Midbrain (tissue), 1 donor: ENCODE measurements at regions not wholly inside any gene's neighbourhood (a gene's known extent, or its start where the extent isn't known, plus 50 kb on each side); places are given as distances from the start of the nearest gene placed in this dataset.
"Not testable (repeated sequence)": the region's sequence is repeated elsewhere in the genome, so short reads cannot be mapped to it uniquely, and the experiment has no call there.

Experiments used
- DNase-seq: peaks from one replicate; lab custom pipeline; 2025; lab: John Stamatoyannopoulos, UW

GRCh38 chr14:84080944-84081343 lies 1449.0 kb upstream of the FLRT2 start:
- no peak for DNase-seq

- DNase-seq: no peak
Measured at GRCh38 chr14:84084056-84084630, 1445.8 kb upstream of the FLRT2 start.

GRCh38 chr14:84085493-84085892 lies 1444.5 kb upstream of the FLRT2 start:
- DNase-seq: no peak

DNA sequence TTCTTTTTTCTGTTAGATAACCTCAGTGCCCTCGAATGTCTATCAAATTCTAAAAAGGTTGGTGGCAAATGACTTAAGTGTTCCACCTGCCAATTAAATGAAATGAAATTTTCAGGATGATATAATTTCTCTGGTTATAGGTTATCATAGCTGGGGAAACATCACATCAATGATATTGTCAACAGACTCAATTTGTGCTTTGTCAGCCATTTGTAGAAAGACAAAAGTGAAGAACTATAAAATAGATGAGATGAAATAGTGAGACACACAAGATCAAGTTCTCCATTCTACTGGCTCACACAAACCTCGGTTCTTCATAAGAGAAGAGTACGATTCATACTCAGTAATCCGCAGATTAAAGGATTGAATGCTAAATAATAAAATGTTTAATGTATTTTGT lies 1443.2 kb upstream of the FLRT2 start:
- DNase-seq: no peak

DNA sequence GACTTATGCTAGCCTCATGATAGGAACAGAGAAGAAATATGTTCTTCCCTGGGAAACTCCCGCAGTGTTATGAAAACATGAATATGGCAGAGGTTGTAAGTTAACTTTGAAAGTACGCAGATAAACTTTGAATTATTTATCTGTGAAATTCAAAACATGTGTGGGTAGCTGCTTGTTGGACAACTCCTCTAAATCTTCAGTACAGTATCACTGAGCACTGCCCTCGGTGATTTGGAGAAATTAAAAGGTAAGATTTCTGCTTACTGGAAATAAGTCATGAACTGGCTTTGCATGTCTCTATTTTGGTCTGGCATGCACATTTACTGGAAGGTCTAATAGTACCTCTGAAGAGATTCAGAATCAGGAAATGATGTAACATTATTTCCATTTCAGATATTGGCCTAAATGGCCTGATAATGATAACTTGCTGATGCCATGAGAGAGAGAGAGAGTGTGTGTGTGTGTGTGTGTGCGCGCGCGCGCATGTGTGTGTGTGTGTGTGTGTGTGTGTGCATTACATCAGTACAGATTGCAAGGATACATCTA lies 1441.9 kb upstream of the FLRT2 start:
- no peak for DNase-seq

- DNase-seq: no peak
Measured at GRCh38 chr14:84090837-84091236, 1439.1 kb upstream of the FLRT2 start.

- no peak for DNase-seq
Measured at GRCh38 chr14:84095681-84096080, 1434.3 kb upstream of the FLRT2 start.

DNA sequence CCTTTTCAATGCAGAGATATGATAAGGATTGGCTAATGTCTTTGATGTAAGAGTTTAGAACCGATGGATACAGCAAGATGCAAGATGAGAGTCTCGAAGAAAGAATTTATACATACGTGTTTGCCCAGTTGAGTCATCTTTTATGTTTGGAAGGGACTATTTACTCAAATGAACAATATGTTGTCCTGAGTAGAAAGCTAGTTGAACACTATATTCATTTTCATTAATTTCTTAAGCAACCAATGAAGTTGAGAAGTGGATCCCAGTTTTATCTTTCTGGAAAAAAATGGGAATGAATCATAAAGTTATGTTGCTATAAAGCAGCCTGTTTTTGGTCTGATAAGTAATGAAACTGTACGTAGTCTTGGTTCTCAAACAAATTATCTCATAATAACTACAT lies 1431.7 kb upstream of the FLRT2 start:
- DNase-seq: no peak

DNA sequence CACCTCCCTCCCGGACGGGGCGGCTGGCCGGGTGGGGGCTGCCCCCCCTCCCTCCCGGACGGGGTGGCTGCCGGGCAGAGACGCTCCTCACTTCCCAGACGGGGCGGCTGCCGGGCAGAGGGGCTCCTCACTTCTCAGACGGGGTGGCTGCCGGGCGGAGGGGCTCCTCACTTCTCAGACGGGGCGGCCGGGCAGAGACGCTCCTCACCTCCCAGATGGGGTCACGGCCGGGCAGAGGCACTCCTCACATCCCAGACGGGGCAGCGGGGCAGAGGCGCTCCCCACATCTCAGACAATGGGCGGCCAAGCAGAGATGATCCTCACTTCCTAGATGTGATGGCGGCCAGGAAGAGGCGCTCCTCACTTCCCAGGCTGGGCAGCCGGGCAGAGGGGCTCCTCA lies 1430.4 kb upstream of the FLRT2 start:
- DNase-seq: not testable (repeated sequence)

GRCh38 chr14:84107835-84108343 lies 1422.1 kb upstream of the FLRT2 start:
- DNase-seq: no peak

GRCh38 chr14:84108746-84109457 lies 1421.0 kb upstream of the FLRT2 start:
- no peak for DNase-seq

DNA sequence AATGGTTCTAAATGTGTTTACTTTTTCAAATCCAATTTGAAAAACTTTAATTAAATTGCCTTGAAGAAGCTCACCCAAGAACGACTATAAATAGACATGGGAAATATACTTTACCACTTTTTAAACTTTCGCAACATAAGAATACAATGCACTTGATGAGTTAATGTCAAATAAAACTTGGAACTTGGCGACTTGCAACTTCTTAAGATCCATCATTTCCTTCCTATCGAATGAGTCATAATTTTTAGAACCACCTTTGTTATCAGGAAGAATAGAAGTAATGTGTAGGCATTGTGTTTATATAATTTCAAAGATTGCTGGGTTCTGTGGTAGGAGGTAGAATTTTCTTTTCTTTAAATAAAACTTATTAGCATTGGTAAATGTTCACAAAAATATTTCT lies 1417.4 kb upstream of the FLRT2 start:
- DNase-seq: no peak

DNA sequence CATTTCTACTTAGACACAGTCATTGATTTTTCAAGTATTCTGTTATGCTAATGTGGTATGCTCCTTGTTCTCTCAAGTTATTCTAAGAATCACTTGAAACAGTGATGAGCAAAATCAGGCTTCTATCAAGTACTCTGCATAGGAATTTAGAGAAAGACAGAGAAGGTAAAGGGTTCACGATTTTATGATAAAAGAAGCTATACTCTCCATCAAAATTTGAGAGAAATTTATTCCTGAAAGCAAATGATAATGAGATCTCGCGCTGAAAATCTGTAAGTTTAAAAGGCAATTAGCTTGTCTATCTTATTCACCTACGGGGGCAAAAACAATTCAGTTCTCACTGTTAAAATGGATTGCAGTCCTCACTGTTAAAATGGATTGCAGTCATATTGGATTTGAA lies 1404.3 kb upstream of the FLRT2 start:
- no peak for DNase-seq

- DNase-seq: no peak
Measured at GRCh38 chr14:84127495-84127894, 1402.4 kb upstream of the FLRT2 start.

DNA sequence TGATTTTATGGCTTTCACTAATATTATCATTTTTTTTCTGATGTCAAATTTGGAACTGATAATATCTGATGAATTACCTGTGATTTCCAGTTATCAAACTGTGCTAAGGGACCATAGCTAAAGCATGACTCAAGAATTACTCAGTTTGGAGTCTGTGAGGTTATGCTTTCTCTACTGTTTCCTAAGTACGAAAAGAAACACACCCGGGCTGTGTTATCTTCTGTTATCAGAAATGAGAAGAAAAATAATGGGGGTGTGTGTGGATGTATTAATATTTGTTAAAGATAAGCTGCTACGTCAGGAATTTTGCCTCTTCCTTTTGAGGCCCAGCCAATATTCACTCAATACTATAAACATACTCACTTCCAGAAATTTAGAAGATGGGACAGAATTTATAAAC lies 1401.9 kb upstream of the FLRT2 start:
- DNase-seq: no peak

GRCh38 chr14:84129007-84129406 lies 1400.9 kb upstream of the FLRT2 start:
- DNase-seq: peak; percentile 20

GRCh38 chr14:84129941-84130340 lies 1400.0 kb upstream of the FLRT2 start:
- DNase-seq: no peak

GRCh38 chr14:84131924-84132323 lies 1398.0 kb upstream of the FLRT2 start:
- DNase-seq: no peak

GRCh38 chr14:84144166-84144565 lies 1385.8 kb upstream of the FLRT2 start:
- DNase-seq: no peak

DNA sequence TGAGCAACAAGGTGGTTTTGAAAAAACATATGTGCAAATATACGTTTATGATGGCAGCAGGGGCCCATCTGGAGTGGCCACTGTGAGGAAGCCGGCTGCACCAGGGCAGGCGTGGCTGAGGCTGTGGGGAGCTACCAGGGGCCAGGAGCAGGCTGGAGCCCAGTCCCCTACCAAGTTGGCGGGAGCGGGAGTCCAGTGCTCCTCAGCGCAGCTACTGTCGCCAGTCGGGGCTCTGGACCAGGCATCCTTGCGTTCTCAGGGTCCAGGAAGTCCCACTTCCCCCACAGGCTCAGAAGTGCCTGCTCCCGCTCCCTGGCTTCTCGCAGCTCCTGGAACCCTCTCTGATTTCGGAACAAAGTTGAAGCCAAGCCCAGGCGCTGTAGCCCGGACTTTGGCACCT lies 1377.5 kb upstream of the FLRT2 start:
- no peak for DNase-seq

GRCh38 chr14:84162633-84163032 lies 1367.3 kb upstream of the FLRT2 start:
- no peak for DNase-seq

- DNase-seq: no peak
Measured at GRCh38 chr14:84167026-84167425, 1362.9 kb upstream of the FLRT2 start.

GRCh38 chr14:84180336-84180735 lies 1349.6 kb upstream of the FLRT2 start:
- DNase-seq: no peak

DNA sequence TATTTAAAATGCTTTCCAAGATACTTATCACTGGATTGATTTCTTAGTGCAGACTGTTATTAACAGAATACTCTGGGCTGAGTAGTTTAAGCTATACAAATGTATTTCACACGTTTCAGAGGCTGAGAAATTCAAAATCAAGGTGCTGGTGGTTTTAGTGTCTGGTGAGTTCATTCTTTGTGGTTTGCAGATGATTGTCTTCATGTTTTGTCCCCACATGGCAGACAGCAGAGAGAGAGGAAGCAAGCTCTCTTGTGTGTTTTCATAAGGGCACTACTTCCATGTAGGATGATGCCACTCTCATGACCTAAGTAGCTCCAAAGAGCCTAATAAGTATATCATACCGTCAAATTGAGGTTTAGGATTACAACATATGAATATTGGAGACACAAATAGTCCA lies 1348.9 kb upstream of the FLRT2 start:
- no peak for DNase-seq
